Astrocyte (in vitro differentiated cells and primary cell): ENCODE measurements at regions not wholly inside any gene's neighbourhood (a gene's known extent, or its start where the extent isn't known, plus 50 kb on each side); places are given as distances from the start of the nearest gene placed in this dataset.

Experiments used
- DNase-seq: peaks from one replicate; pipeline ENCODE4 v3.0.0-alpha.2; 2010; ENCODE audit warnings: low read depth
- FAIRE-seq: peaks from 2 replicates; lab custom pipeline; 2011; peaks lifted over from hg19 to GRCh38; lab: Jason Lieb, UNC
- H2AFZ ChIP-seq: 2 replicates; pipeline ENCODE4 v1.6.0; 2012; ENCODE audit warnings: low read depth, low read length, inconsistent platforms
- H3K27ac ChIP-seq: 2 replicates; pipeline ENCODE4 v1.5.1; 2011; ENCODE audit warnings: low read depth, low read length, inconsistent platforms
- H3K27me3 ChIP-seq: 2 replicates; pipeline ENCODE4 v1.6.0; 2011; ENCODE audit warnings: low read length, inconsistent platforms; ENCODE audit not compliant: insufficient read depth
- H3K36me3 ChIP-seq: 2 replicates; pipeline ENCODE4 v1.5.1; 2011; ENCODE audit warnings: low read length, inconsistent platforms; ENCODE audit not compliant: insufficient read depth
- H3K4me1 ChIP-seq: 2 replicates; pipeline ENCODE4 v1.5.1; 2011; ENCODE audit warnings: low read length, inconsistent platforms; ENCODE audit not compliant: insufficient read depth
- H3K4me2 ChIP-seq: 2 replicates; pipeline ENCODE4 v1.6.0; 2012; ENCODE audit warnings: low read length, inconsistent platforms
- H3K4me3 ChIP-seq: 2 replicates; pipeline ENCODE4 v1.5.1; 2011; ENCODE audit warnings: low read depth, mild to moderate bottlenecking, low read length, inconsistent platforms; ENCODE audit not compliant: insufficient read depth
- H3K79me2 ChIP-seq: 2 replicates; pipeline ENCODE4 v1.6.0; 2012; ENCODE audit warnings: mild to moderate bottlenecking, low read length, inconsistent platforms; ENCODE audit not compliant: insufficient read depth
- H3K9ac ChIP-seq: 2 replicates; pipeline ENCODE4 v1.6.0; 2012; ENCODE audit warnings: mild to moderate bottlenecking, low read length, inconsistent platforms
- H3K9me3 ChIP-seq: 2 replicates; pipeline ENCODE4 v1.5.1; 2012; ENCODE audit warnings: low read depth, mild to moderate bottlenecking, low read length, inconsistent platforms; ENCODE audit not compliant: insufficient read depth
- H4K20me1 ChIP-seq: 2 replicates; pipeline ENCODE4 v1.6.0; 2012; ENCODE audit warnings: low read length, inconsistent platforms; ENCODE audit not compliant: insufficient read depth
- H3K27ac Mint-ChIP-seq: one replicate; pipeline ENCODE4 v1.8.0; 2021; ENCODE audit warnings: mild to moderate bottlenecking, mixed read lengths; ENCODE audit not compliant: unreplicated experiment
- H3K27me3 Mint-ChIP-seq: one replicate; pipeline ENCODE4 v1.8.0; 2021; ENCODE audit warnings: low read depth, mixed read lengths; ENCODE audit not compliant: unreplicated experiment
- H3K36me3 Mint-ChIP-seq: one replicate; pipeline ENCODE4 v1.8.0; 2021; ENCODE audit warnings: low read depth, mixed read lengths; ENCODE audit not compliant: unreplicated experiment
- H3K4me1 Mint-ChIP-seq: one replicate; pipeline ENCODE4 v1.8.0; 2021; ENCODE audit warnings: low read depth, mixed read lengths; ENCODE audit not compliant: unreplicated experiment
- H3K4me3 Mint-ChIP-seq: one replicate; pipeline ENCODE4 v1.8.0; 2021; ENCODE audit warnings: mild to moderate bottlenecking, moderate library complexity, mixed read lengths; ENCODE audit not compliant: unreplicated experiment
- H3K9me3 Mint-ChIP-seq: one replicate; pipeline ENCODE4 v1.8.0; 2021; ENCODE audit warnings: mild to moderate bottlenecking, mixed read lengths; ENCODE audit not compliant: unreplicated experiment
- CTCF ChIP-seq: IDR thresholded peaks from 2 replicates; pipeline ENCODE4 v1.5.1; 2011; ENCODE audit warnings: low read depth, mild to moderate bottlenecking, inconsistent platforms, low read length, moderate library complexity; ENCODE audit not compliant: insufficient read depth
- EZH2 ChIP-seq: IDR thresholded peaks from 2 replicates; pipeline ENCODE4 v1.6.1; 2012; ENCODE audit warnings: mild to moderate bottlenecking, low read length, inconsistent platforms; ENCODE audit not compliant: insufficient read depth

GRCh38 chr6:134532694-134533624 is 215.0 kb upstream of the SGK1 start:
- Histone ChIP-seq H3K27me3 (no peaks in the 10 kb centered on the region), H3K79me2 (no peaks in the 10 kb centered on the region), H3K27ac (no peak overlapping the region), H2AFZ (no peak overlapping the region), H3K4me1 (peaks cover 10% of the 10 kb centered on the region), H3K4me3 (no peak overlapping the region), H3K9me3 (no peaks in the 10 kb centered on the region), H4K20me1 (no peaks in the 10 kb centered on the region), H3K4me2 (no peak overlapping the region), H3K9ac (no peak overlapping the region), H3K36me3 (no peaks in the 10 kb centered on the region)
- Mint-ChIP-seq H3K27ac (no peak overlapping the region), H3K4me1 (peaks cover 48% of the 10 kb centered on the region), H3K4me3 (no peak overlapping the region), H3K9me3 (peaks cover 8% of the 10 kb centered on the region), H3K27me3 (no peaks in the 10 kb centered on the region), H3K36me3 (peaks cover 8% of the 10 kb centered on the region)
- no peak for TF ChIP-seq CTCF
- TF ChIP-seq EZH2 = no peak
- peak; percentile 29 for DNase-seq
- no peak for FAIRE-seq

DNA sequence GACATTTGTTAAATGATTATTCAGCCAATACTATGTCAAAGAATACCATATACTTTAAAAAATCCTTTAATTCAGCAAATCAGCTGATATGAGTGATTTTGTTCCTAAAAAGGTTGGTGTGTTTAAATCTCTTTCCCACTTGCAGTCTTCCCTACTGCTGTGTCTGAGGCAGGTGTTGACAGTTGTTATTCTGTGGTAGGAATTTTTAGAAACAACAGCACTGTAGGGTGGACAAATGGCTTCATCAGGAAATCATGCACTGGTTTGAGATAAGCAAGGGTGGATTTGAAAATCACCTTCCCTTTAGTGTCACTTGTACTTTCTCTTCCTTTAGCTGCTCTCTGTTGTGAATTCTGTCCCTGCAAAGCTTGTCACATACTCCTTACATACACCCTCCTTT is 213.7 kb upstream of the SGK1 start:
- no peaks in the 10 kb centered on the region for H3K4me1 ChIP-seq
- FAIRE-seq (no peak), DNase-seq (no peak)
- H3K79me2 ChIP-seq = no peaks in the 10 kb centered on the region
- H3K4me3 ChIP-seq = no peak overlapping the region
- H3K27me3 ChIP-seq = no peaks in the 10 kb centered on the region
- no peak overlapping the region for H3K27ac ChIP-seq
- H3K27ac Mint-ChIP-seq = no peak overlapping the region
- H3K9ac ChIP-seq = no peak overlapping the region
- no peak overlapping the region for H2AFZ ChIP-seq
- no peak overlapping the region for H3K4me3 Mint-ChIP-seq
- H4K20me1 ChIP-seq = no peaks in the 10 kb centered on the region
- H3K4me1 Mint-ChIP-seq = peaks cover 43% of the 10 kb centered on the region
- TF ChIP-seq EZH2 = no peak
- no peak for TF ChIP-seq CTCF
- no peaks in the 10 kb centered on the region for H3K27me3 Mint-ChIP-seq
- peaks cover 8% of the 10 kb centered on the region for H3K36me3 Mint-ChIP-seq
- no peak overlapping the region for H3K4me2 ChIP-seq
- H3K9me3 Mint-ChIP-seq = peaks cover 8% of the 10 kb centered on the region
- no peaks in the 10 kb centered on the region for H3K9me3 ChIP-seq
- H3K36me3 ChIP-seq = no peaks in the 10 kb centered on the region

- H3K9me3 ChIP-seq = no peaks in the 10 kb centered on the region
- no peaks in the 10 kb centered on the region for H3K36me3 ChIP-seq
- Mint-ChIP-seq H3K27ac (no peak overlapping the region), H3K27me3 (no peaks in the 10 kb centered on the region), H3K9me3 (peaks cover 8% of the 10 kb centered on the region), H3K36me3 (peaks cover 8% of the 10 kb centered on the region), H3K4me3 (no peak overlapping the region), H3K4me1 (peaks cover 41% of the 10 kb centered on the region)
- H3K9ac ChIP-seq = no peak overlapping the region
- TF ChIP-seq CTCF (no peak), EZH2 (no peak)
- H3K4me1 ChIP-seq = no peaks in the 10 kb centered on the region
- H3K4me3 ChIP-seq = no peak overlapping the region
- H3K79me2 ChIP-seq = no peaks in the 10 kb centered on the region
- H2AFZ ChIP-seq = no peak overlapping the region
- FAIRE-seq (no peak), DNase-seq (no peak)
- no peaks in the 10 kb centered on the region for H4K20me1 ChIP-seq
- no peak overlapping the region for H3K4me2 ChIP-seq
- H3K27ac ChIP-seq = no peak overlapping the region
- H3K27me3 ChIP-seq = no peaks in the 10 kb centered on the region
Observed at GRCh38 chr6:134531188-134531551, 213.3 kb upstream of the SGK1 start.
